NCI-H1417 (cell line): ENCODE measurements at regions not wholly inside any gene's neighbourhood (a gene's known extent, or its start where the extent isn't known, plus 50 kb on each side); places are given as distances from the start of the nearest gene placed in this dataset.
"Not testable (repeated sequence)": the region's sequence is repeated elsewhere in the genome, so short reads cannot be mapped to it uniquely, and the experiment has no call there.

ENCODE experiments used
- DNase-seq, 3 experiments: peaks; one replicate each; lab custom pipeline; 2025; lab: John Stamatoyannopoulos, UW

GRCh38 chr2:6139142-6139541, 447.0 kb downstream of the SOX11 start:
- no peak for DNase-seq

- no peak for DNase-seq
These were observed 447.7 kb downstream of the SOX11 start for GRCh38 chr2:6139916-6140315.

DNA sequence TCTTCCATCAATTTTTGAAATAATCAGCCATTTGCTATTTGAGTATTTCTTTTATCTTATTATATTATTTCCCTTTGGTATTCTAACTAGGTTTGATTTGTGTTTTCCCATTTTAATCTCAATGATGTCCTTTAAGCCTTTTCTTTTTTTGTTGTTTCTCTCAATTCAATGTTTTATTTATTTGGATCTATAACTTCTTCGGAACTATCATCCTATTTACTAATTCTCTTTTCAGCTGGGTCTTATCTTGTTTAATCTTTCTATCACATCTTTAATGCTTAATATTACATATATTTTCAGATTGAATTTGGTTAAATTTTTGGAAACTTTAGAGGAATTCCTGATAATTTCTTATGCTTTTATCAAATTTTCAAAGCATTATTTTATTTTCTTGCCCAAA, 448.3 kb downstream of the SOX11 start:
- no peak for DNase-seq

- DNase-seq = no peak
These were observed 451.6 kb downstream of the SOX11 start for GRCh38 chr2:6143812-6144211.

- DNase-seq = not testable (repeated sequence)
These were observed 455.0 kb downstream of the SOX11 start for GRCh38 chr2:6147215-6147614.

DNA sequence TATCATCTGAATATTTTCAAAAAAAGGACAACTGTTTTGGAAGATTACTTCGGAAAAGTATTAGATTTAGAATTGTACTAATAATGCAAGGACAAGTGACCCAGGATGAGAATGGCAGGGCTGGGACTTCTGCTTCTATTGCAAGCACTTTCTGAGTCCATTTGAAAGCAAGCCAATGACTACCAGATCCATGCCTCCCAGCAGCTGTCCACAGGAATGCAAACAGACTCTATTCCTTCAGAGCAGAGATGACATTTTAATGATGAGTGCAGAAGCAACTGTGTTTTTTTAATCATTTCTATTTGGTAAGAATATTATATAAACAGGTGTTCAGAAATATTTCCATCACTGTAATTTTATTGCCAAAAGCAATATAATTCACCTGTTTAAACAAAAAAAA, 456.7 kb downstream of the SOX11 start:
- no peak for DNase-seq

DNA sequence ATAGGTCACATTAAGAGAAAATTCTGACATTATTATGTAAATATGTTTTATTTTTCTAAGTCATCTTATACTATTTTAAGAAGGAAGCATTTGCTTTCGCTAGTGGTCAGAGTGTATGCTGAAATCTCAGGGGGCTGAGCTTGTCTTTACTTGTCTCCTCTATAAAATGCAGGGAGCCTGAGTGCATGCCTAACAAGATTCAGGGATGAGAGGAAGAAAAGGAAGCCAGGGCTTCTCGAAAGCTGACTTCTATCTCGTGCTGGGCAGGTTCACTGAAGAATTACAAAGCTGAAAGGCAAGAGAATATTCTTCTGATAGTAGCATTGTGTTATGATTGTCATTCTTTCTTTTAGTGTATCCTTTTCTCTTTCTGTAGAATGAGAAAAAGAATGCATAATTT, 467.4 kb downstream of the SOX11 start:
- no peak for DNase-seq

- no peak for DNase-seq
These were observed 471.7 kb downstream of the SOX11 start for GRCh38 chr2:6163932-6164331.

GRCh38 chr2:6164986-6165747, 473.0 kb downstream of the SOX11 start:
- DNase-seq = no peak

- no peak for DNase-seq
These were observed 475.5 kb downstream of the SOX11 start for GRCh38 chr2:6167592-6168138.

GRCh38 chr2:6168485-6168884, 476.3 kb downstream of the SOX11 start:
- DNase-seq = no peak

DNA sequence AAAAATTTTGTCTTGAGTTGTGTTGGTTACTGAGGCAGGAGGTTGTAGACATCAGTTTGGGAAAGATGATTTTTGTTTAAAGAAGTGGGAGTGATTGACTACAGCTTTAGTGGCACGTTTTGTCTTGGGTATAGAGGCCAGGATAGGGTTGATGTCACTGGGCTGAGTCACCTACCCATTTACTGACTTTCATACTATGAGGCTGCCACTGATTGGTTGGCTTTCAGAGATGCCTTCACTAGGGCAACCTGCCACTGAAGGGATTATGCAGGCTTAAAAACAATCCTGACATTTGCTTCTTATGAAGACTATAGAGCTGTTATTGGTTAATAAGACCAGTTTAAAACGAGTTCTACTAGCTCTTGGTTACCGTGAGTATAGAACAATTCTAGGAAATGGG, 479.1 kb downstream of the SOX11 start:
- no peak for DNase-seq

GRCh38 chr2:6177811-6178210, 485.6 kb downstream of the SOX11 start:
- DNase-seq = no peak

DNA sequence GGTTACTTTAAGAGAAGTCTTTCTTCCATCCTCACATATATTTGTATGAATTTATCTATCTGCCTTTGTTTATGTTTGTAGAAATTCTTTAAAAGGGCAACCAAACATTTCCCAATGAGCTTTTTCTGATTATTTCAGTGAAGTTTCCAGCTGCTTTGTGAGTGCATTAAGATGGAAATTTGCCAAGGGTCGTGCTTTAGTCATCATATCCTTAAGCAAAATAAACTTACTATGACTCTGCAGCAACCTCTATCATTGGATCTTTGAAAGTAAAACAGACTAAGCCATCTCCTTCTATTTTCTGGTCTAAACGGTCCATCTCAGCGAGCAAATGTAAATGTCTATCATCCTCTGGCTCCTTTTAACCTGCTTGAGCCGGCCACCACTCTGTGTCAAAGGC, 489.3 kb downstream of the SOX11 start:
- DNase-seq = no peak

DNA sequence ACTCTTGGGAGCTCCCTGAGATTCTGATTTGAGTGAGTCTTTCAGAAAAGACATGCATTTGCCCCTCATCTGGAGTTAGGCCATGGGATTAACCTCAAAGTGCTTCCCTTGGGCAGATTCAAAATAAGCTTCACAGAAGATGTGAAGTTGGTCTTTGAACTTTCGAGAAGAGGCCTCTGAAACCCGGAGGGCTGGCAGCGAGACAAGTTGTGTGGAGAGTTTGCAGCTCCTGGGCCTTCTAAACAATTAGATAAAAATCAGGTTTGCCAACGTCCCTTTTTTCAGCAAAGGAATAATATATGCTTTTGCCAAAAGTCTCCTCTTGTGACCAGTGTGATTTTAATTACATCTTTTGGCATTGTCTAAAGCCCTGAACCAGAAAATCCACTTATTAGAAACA, 489.7 kb downstream of the SOX11 start:
- no peak for DNase-seq

DNA sequence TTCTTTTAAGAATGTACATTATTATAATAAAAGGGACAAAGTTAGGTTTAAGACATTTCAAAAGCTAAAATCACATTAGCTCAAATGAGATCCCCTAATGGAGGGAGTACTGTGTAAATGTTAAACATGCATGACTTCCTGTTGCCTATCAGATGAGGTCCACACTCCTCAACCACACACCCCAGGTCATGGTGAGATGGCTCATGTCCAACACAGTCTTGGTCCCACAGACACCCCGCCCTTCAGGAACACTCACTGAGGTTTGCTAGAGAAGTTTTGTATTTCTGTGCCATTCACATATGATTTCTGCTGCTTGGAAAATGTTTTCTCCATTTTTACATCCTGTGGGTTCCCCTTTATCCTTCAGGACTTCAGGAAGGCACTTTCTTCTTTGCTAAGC, 491.0 kb downstream of the SOX11 start:
- no peak for DNase-seq

DNA sequence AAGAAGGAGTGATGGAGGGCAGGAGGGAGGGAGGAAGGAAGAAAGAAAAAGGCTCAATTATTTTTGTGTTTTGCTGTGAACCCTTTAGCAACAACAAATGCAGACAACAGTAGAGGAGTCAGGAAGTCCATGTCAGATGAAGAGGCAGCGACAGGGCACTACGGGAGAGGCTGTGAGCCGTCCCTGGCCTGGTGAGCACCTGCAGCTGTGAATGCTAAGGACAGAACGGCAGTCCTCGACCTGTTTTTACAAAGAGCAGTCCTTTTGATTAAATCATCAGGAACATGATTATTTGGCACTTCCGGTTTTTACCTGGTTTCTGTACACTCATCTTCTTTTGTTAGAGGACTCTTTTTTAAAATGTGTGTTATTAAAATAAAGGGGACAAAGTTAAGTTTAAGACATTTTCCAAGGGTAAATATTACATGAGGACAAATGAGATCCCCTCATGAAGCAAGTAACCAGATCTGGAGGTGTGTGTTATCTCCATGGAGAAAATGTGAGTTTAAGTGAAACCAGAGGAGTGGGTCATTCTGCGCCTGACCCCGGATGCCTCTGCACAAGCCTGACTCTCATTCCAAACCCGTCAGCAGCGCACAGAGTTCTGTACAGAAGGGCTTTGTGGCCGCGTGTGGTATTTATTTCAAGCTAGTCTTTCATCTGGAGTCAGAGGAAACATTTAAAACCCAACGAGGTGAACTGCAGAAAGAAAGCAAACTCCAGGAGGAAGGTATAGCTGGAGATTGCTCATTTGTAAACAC, 492.5 kb downstream of the SOX11 start:
- peak in 2 of 3 experiments; percentile 15 to 72 for DNase-seq

GRCh38 chr2:6186332-6187151, 494.4 kb downstream of the SOX11 start:
- DNase-seq = no peak

- peak in 1 of 3 experiments; percentile 14 for DNase-seq
These were observed 504.3 kb downstream of the SOX11 start for GRCh38 chr2:6196449-6196848.

- DNase-seq = not testable (repeated sequence)
These were observed 506.3 kb downstream of the SOX11 start for GRCh38 chr2:6198370-6198919.

GRCh38 chr2:6202756-6203155, 510.6 kb downstream of the SOX11 start:
- DNase-seq = no peak
